Stimulated activated CD4-positive, alpha-beta T cell treated with anti-CD3 and anti-CD28 coated beads, TNF-alpha, amount 100 ng/mL, for 24 hours (primary cell): ENCODE measurements at regions not wholly inside any gene's neighbourhood (a gene's known extent, or its start where the extent isn't known, plus 50 kb on each side); places are given as distances from the start of the nearest gene placed in this dataset.
A peak's percentile ranks its signal among the peaks of the same experiment; 100 is the strongest.
"Not testable (repeated sequence)": the region's sequence is repeated elsewhere in the genome, so short reads cannot be mapped to it uniquely, and the experiment has no call there.

Source experiments
- DNase-seq, 3 experiments: peaks; one replicate each; pipeline ENCODE4 v3.0.0-alpha.2; 2020; ENCODE audit warnings: low read depth in 3 of 3

GRCh38 chr11:14573539-14574057, 53.4 kb upstream of the PSMA1 start:
- not testable (repeated sequence) for DNase-seq

- DNase-seq: no peak
These were observed 57.1 kb upstream of the PSMA1 start for GRCh38 chr11:14577292-14577691.

- DNase-seq: no peak
These were observed 57.8 kb upstream of the PSMA1 start for GRCh38 chr11:14577835-14578529.

GRCh38 chr11:14578541-14578956, 58.4 kb upstream of the PSMA1 start:
- peak; percentile 11 to 43 (median 16) for DNase-seq

- no peak for DNase-seq
These were observed 59.5 kb upstream of the PSMA1 start for GRCh38 chr11:14579646-14580045.

GRCh38 chr11:14582793-14583192, 60.8 kb upstream of the PDE3B start:
- no peak for DNase-seq

GRCh38 chr11:14583252-14584034, 60.2 kb upstream of the PDE3B start:
- DNase-seq: no peak

GRCh38 chr11:14584035-14584363, 59.6 kb upstream of the PDE3B start:
- no peak for DNase-seq

GRCh38 chr11:14584595-14584994, 59.0 kb upstream of the PDE3B start:
- DNase-seq: no peak

- DNase-seq: no peak
These were observed 58.2 kb upstream of the PDE3B start for GRCh38 chr11:14585438-14585837.

GRCh38 chr11:14587258-14587657, 56.3 kb upstream of the PDE3B start:
- DNase-seq: no peak

- DNase-seq: no peak
These were observed 54.9 kb upstream of the PDE3B start for GRCh38 chr11:14588681-14589080.

GRCh38 chr11:14589421-14589820, 54.2 kb upstream of the PDE3B start:
- DNase-seq: no peak

GRCh38 chr11:14591046-14591445, 52.6 kb upstream of the PDE3B start:
- not testable (repeated sequence) for DNase-seq

- no peak for DNase-seq
These were observed 49.9 kb upstream of the PDE3B start for GRCh38 chr11:14593671-14594070.
